ENCODE measurements at regions not wholly inside any gene's neighbourhood (a gene's known extent, or its start where the extent isn't known, plus 50 kb on each side); places are given as distances from the start of the nearest gene placed in this dataset.

- Histone ChIP-seq H3K4me1 (ENCODE audit: insufficient read depth, low read length) (peaks cover 59% of the 10 kb centered on the region), H3K9ac (ENCODE audit: low read length) (peak overlapping the region; percentile 28), H4K20me1 (ENCODE audit: low read length) (no peaks in the 10 kb centered on the region), H3F3A (ENCODE audit: low read length, unreplicated experiment) (peaks cover 12% of the 10 kb centered on the region), H3K36me3 (ENCODE audit: low read depth, low read length) (no peaks in the 10 kb centered on the region), H3K4me2 (ENCODE audit: low read length) (peak overlapping the region; percentile 81), H2AFZ (ENCODE audit: low read length) (peak overlapping the region; percentile 59; the same call in 1 of the 2 replicates), H3K27ac (ENCODE audit: low read length) (peak overlapping the region; percentile 83), H3K9me3 (ENCODE audit: low read length) (no peaks in the 10 kb centered on the region), H3K79me2 (ENCODE audit: low read length) (no peaks in the 10 kb centered on the region), H3K9me2 (replicated peaks; ENCODE audit: low read length) (no peaks in the 10 kb centered on the region), H3K4me3 (ENCODE audit: low read length) (peak overlapping the region; percentile 52; the same call in 1 of the 2 replicates), H3K27me3 (ENCODE audit: low read length) (no peaks in the 10 kb centered on the region)
- POLR2A ChIA-PET (ENCODE audit: unreplicated experiment): interaction anchor here (0.5 to 0.7 kb wide), 4 partner anchors 10 to 1082 kb away, joined by 3 read pairs; no protein-coding TSS in a partner anchor
- ATAC-seq (peak; percentile 85), DNase-seq (peak; percentile 95)
- TF ChIP-seq CTCF (conservative IDR thresholded peaks at IDR 0.05; ENCODE audit: low read depth, low read length): no peak
- no peak for TF ChIP-seq EZH2phosphoT487 (IDR thresholded peaks at IDR 0.05; ENCODE audit: borderline replicate concordance, low read length)
- no peak for TF ChIP-seq EZH2 (IDR thresholded peaks at IDR 0.05; ENCODE audit: low read length, unreplicated experiment)
- CTCF ChIA-PET: interaction anchor here (0.6 to 0.7 kb wide), 2 partner anchors 82 to 597 kb away, joined by 3 read pairs; no protein-coding TSS in a partner anchor
- intact Hi-C loops (cut with micrococcal nuclease): loop anchor here (1.0 to 5.0 kb wide), 8 partner anchors 19 to 191 kb away; no protein-coding TSS in a partner anchor
- TSS peak; percentile 78 for BruUV-seq (replicated peaks)
Observed at GRCh38 chr12:46473634-46474329, 101.2 kb upstream of the SLC38A2 start.

GRCh38 chr12:46472893-46473633 lies 100.5 kb upstream of the SLC38A2 start:
- TF ChIP-seq EZH2 (IDR thresholded peaks at IDR 0.05; ENCODE audit: low read length, unreplicated experiment) (no peak), CTCF (conservative IDR thresholded peaks at IDR 0.05; ENCODE audit: low read depth, low read length) (no peak), EZH2phosphoT487 (IDR thresholded peaks at IDR 0.05; ENCODE audit: borderline replicate concordance, low read length) (no peak)
- H2AFZ ChIP-seq (ENCODE audit: low read length): no peak overlapping the region
- ATAC-seq: peak; percentile 4; the same call in 1 of the 2 replicates
- H3K79me2 ChIP-seq (ENCODE audit: low read length): no peaks in the 10 kb centered on the region
- H3K9ac ChIP-seq (ENCODE audit: low read length): peak overlapping the region; percentile 28
- peaks cover 63% of the 10 kb centered on the region for H3K4me1 ChIP-seq (ENCODE audit: insufficient read depth, low read length)
- peak overlapping the region; percentile 81 for H3K4me2 ChIP-seq (ENCODE audit: low read length)
- no peaks in the 10 kb centered on the region for H3K36me3 ChIP-seq (ENCODE audit: low read depth, low read length)
- ChIA-PET CTCF (no interaction called here), POLR2A (ENCODE audit: unreplicated experiment) (interaction anchor here (0.7 kb wide), 1 partner anchor 10 kb away, joined by 3 read pairs; no protein-coding TSS in a partner anchor)
- H3K4me3 ChIP-seq (ENCODE audit: low read length): no peak overlapping the region; the same call in 1 of the 2 replicates
- peak overlapping the region; percentile 83 for H3K27ac ChIP-seq (ENCODE audit: low read length)
- TSS peak; percentile 87 for BruUV-seq (replicated peaks)
- H3K9me2 ChIP-seq (replicated peaks; ENCODE audit: low read length): no peaks in the 10 kb centered on the region
- no peaks in the 10 kb centered on the region for H3K9me3 ChIP-seq (ENCODE audit: low read length)
- H3F3A ChIP-seq (ENCODE audit: low read length, unreplicated experiment): peaks cover 12% of the 10 kb centered on the region
- H4K20me1 ChIP-seq (ENCODE audit: low read length): no peaks in the 10 kb centered on the region
- intact Hi-C loops (cut with micrococcal nuclease): loop anchor here (1.0 to 5.0 kb wide), 8 partner anchors 20 to 192 kb away; no protein-coding TSS in a partner anchor
- no peaks in the 10 kb centered on the region for H3K27me3 ChIP-seq (ENCODE audit: low read length)
- DNase-seq: peak; percentile 68

Data from PC-3 (cell line).